OCI-LY7 (cell line): ENCODE measurements at regions not wholly inside any gene's neighbourhood (a gene's known extent, or its start where the extent isn't known, plus 50 kb on each side); places are given as distances from the start of the nearest gene placed in this dataset.

Experiments
- BruUV-seq: library from RNA; stranded (reverse); fragments of 400-500 nt; replicated peaks from 2 replicates; lab custom pipeline; 2021; lab: Mats Ljungman, UMichigan
- CTCF ChIA-PET: fragments of 300-600 bp; sonication (Branson Sonifier 250); formaldehyde crosslinking; loops from one replicate; lab custom pipeline; 2022; ENCODE audit warnings: antibody characterized with exemption; ENCODE audit not compliant: unreplicated experiment; lab: Charles Lee
- POLR2A ChIA-PET: fragments of 300-600 bp; sonication (Branson Sonifier 250); formaldehyde crosslinking; loops from one replicate; lab custom pipeline; 2022; ENCODE audit warnings: antibody characterized with exemption; lab: Charles Lee
- DNase-seq: peaks from one replicate; pipeline ENCODE4 v3.0.0-alpha.2; 2015; ENCODE audit warnings: low spot score
- H2AFZ ChIP-seq: fragments of 200-600 bp; sonication (generic), shearing (Covaris generic); 2 replicates; pipeline ENCODE4 v1.6.1; 2014; ENCODE audit warnings: mild to moderate bottlenecking, antibody characterized with exemption, low read length, moderate library complexity
- H3K27ac ChIP-seq: fragments of 200-600 bp; sonication (generic); 2 replicates; pipeline ENCODE4 v1.5.1; 2014; ENCODE audit warnings: mixed run types, low read depth, mild to moderate bottlenecking, moderate library complexity, low read length, inconsistent platforms; ENCODE audit not compliant: poor library complexity, severe bottlenecking
- H3K36me3 ChIP-seq: fragments of 200-600 bp; sonication (generic); 2 replicates; pipeline ENCODE4 v1.6.1; 2014; ENCODE audit warnings: mild to moderate bottlenecking, antibody characterized with exemption, low read length, moderate library complexity, mixed read lengths; ENCODE audit not compliant: insufficient read depth
- H3K4me1 ChIP-seq: fragments of 200-600 bp; sonication (generic); 2 replicates; pipeline ENCODE4 v1.5.1; 2014; ENCODE audit warnings: mild to moderate bottlenecking, low read length; ENCODE audit not compliant: insufficient read depth, poor library complexity, severe bottlenecking
- H3K4me2 ChIP-seq: fragments of 200-600 bp; sonication (generic); 2 replicates; pipeline ENCODE4 v1.6.1; 2014; ENCODE audit warnings: mild to moderate bottlenecking, low read length
- H3K4me3 ChIP-seq: fragments of 200-600 bp; sonication (generic); 2 replicates; pipeline ENCODE4 v1.5.1; 2014; ENCODE audit warnings: mild to moderate bottlenecking, low read depth, low read length; ENCODE audit not compliant: poor library complexity, severe bottlenecking
- H3K79me2 ChIP-seq: fragments of 200-600 bp; sonication (generic); 2 replicates; pipeline ENCODE4 v1.6.1; 2016; ENCODE audit warnings: low read depth, mild to moderate bottlenecking, low read length, moderate library complexity, mixed read lengths; ENCODE audit not compliant: insufficient read depth
- H3K9me2 ChIP-seq: fragments of 200-600 bp; sonication (generic); 2 replicates; pipeline ENCODE4 v1.6.1; 2016; ENCODE audit warnings: mild to moderate bottlenecking, low read length, mixed read lengths; ENCODE audit not compliant: insufficient read depth
- H3K9me3 ChIP-seq: fragments of 200-600 bp; sonication (generic); 2 replicates; pipeline ENCODE4 v1.6.1; 2014; ENCODE audit warnings: mild to moderate bottlenecking, mixed run types, low read length, mixed read lengths
- H4K20me1 ChIP-seq: fragments of 200-600 bp; sonication (generic); 2 replicates; pipeline ENCODE4 v1.6.1; 2014; ENCODE audit warnings: mild to moderate bottlenecking, antibody characterized with exemption, low read length, moderate library complexity, mixed read lengths; ENCODE audit not compliant: insufficient read depth
- EZH2phosphoT487 ChIP-seq: fragments of 200-600 bp; sonication (generic); IDR thresholded peaks from 2 replicates; pipeline ENCODE4 v1.6.1; 2018; ENCODE audit warnings: low read depth, borderline replicate concordance, mild to moderate bottlenecking, mixed run types, antibody characterized with exemption, low read length, moderate library complexity, mixed read lengths
- intact Hi-C: fragments of 100-400 bp; cut with micrococcal nuclease; formaldehyde crosslinking; loops from one replicate; pipeline ENCODE4 v1.10.0; 2022; ENCODE audit not compliant: unreplicated experiment
- TF ChIP-seq, protein P1 (sequence below): fragments of 200-600 bp; sonication (generic); conservative IDR thresholded peaks from 2 replicates; pipeline ENCODE4 v1.5.1; 2014; ENCODE audit warnings: mild to moderate bottlenecking, antibody characterized with exemption, low read length, moderate library complexity, mixed read lengths

DNA sequence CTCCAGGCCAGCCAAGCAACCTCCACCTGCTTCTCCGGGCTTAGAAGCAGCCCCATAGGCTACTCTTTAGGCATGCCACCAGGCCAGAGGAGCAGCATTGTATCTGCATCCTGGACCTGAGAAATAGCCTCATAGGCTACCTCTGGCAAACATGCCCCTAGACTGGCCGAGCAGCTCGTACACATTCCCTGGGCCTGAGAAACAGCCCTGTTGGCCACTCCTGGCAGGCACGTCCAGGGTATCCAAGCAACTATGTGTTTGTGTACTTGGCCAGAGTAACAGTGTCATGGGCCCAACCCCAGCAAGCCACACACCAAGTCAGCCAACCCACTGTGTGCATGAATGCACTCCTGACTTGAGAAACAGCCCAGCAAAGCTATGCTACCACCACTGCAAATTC lies 498.7 kb upstream of the CDIN1 start:
- Histone ChIP-seq H3K9me3 (no peaks in the 10 kb centered on the region), H3K27ac (no peak overlapping the region), H3K9me2 (no peaks in the 10 kb centered on the region), H3K4me1 (no peaks in the 10 kb centered on the region), H4K20me1 (no peaks in the 10 kb centered on the region), H3K4me2 (no peak overlapping the region), H3K36me3 (no peaks in the 10 kb centered on the region), H2AFZ (no peak overlapping the region), H3K79me2 (no peaks in the 10 kb centered on the region), H3K4me3 (no peak overlapping the region)
- DNase-seq = no peak
- ChIA-PET POLR2A (no interaction called here), CTCF (no interaction called here)
- TF ChIP-seq EZH2phosphoT487 = no peak
- TF ChIP-seq, protein P1, sequence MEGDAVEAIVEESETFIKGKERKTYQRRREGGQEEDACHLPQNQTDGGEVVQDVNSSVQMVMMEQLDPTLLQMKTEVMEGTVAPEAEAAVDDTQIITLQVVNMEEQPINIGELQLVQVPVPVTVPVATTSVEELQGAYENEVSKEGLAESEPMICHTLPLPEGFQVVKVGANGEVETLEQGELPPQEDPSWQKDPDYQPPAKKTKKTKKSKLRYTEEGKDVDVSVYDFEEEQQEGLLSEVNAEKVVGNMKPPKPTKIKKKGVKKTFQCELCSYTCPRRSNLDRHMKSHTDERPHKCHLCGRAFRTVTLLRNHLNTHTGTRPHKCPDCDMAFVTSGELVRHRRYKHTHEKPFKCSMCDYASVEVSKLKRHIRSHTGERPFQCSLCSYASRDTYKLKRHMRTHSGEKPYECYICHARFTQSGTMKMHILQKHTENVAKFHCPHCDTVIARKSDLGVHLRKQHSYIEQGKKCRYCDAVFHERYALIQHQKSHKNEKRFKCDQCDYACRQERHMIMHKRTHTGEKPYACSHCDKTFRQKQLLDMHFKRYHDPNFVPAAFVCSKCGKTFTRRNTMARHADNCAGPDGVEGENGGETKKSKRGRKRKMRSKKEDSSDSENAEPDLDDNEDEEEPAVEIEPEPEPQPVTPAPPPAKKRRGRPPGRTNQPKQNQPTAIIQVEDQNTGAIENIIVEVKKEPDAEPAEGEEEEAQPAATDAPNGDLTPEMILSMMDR = no peak
- intact Hi-C loops = no loop called here
- BruUV-seq = no TSS peak

DNA sequence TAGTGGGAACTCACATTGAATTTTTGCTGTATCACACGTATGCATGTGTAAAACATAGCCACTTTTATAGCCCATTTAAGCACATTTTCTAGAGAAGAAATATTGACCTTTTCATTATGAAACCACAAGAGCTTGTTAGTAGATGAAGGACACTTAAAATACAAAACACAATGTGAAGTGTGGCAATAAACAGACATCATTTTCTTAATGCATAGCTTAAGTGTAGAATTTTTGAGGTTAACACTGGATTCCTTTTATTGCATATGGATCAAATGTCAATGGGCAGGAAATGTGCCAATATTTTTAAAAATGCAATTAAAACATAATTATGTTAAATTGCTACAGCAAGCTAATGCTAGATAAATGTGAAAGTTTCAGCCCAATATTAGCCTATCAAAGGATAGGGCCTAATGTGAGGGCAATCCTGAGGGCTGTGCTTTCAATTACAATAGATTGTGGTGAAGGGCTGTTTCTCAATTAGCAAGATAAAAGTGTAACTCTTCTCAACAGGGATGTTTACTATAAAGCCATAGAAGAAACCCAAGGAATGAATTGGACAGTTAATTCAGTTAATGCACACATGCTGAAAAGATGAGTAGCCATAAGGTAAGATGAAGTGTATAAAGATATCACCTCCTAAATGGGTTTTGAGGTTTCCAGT lies 489.0 kb upstream of the CDIN1 start:
- no peaks in the 10 kb centered on the region for H3K4me1 ChIP-seq
- ChIA-PET POLR2A (interaction anchor here (0.5 kb wide), 1 partner anchor 21 kb away, joined by 3 read pairs; no protein-coding TSS in a partner anchor), CTCF (no interaction called here)
- no peak overlapping the region for H3K4me3 ChIP-seq
- H2AFZ ChIP-seq = no peak overlapping the region
- H3K36me3 ChIP-seq = no peaks in the 10 kb centered on the region
- no peak overlapping the region for H3K27ac ChIP-seq
- H3K4me2 ChIP-seq = no peak overlapping the region
- TF ChIP-seq, protein P1 = no peak
- no peak for TF ChIP-seq EZH2phosphoT487
- H4K20me1 ChIP-seq = no peaks in the 10 kb centered on the region
- no peak for DNase-seq
- intact Hi-C loops = no loop called here
- no peaks in the 10 kb centered on the region for H3K9me2 ChIP-seq
- H3K79me2 ChIP-seq = no peaks in the 10 kb centered on the region
- H3K9me3 ChIP-seq = no peaks in the 10 kb centered on the region
- no TSS peak for BruUV-seq

GRCh38 chr15:36106640-36107335 lies 472.6 kb upstream of the CDIN1 start:
- no peak for DNase-seq
- no peaks in the 10 kb centered on the region for H4K20me1 ChIP-seq
- no peaks in the 10 kb centered on the region for H3K9me3 ChIP-seq
- intact Hi-C loops = no loop called here
- CTCF ChIA-PET = no interaction called here
- BruUV-seq = no TSS peak
- H3K27ac ChIP-seq = no peak overlapping the region
- H3K4me1 ChIP-seq = no peaks in the 10 kb centered on the region
- H3K79me2 ChIP-seq = no peaks in the 10 kb centered on the region
- no peaks in the 10 kb centered on the region for H3K9me2 ChIP-seq
- no peak for TF ChIP-seq EZH2phosphoT487
- TF ChIP-seq, protein P1 = no peak
- no peak overlapping the region for H3K4me2 ChIP-seq
- no peak overlapping the region for H3K4me3 ChIP-seq
- POLR2A ChIA-PET = no interaction called here
- H2AFZ ChIP-seq = no peak overlapping the region
- H3K36me3 ChIP-seq = no peaks in the 10 kb centered on the region
